ENCODE measurements at regions not wholly inside any gene's neighbourhood (a gene's known extent, or its start where the extent isn't known, plus 50 kb on each side); places are given as distances from the start of the nearest gene placed in this dataset.

GRCh38 chr9:134216449-134216951, 52.1 kb upstream of the RNU6ATAC start (continued):
- TF ChIP-seq CHD7 (IDR thresholded peaks at IDR 0.05; ENCODE audit: insufficient replicate concordance, low read length) (no peak), ASH2L (IDR thresholded peaks at IDR 0.05; ENCODE audit: low read length) (no peak), BRCA1 (IDR thresholded peaks at IDR 0.05; ENCODE audit: low read depth, low read length) (no peak)
